Esophagus muscularis mucosa (tissue), 3 donors: ENCODE measurements at regions not wholly inside any gene's neighbourhood (a gene's known extent, or its start where the extent isn't known, plus 50 kb on each side); places are given as distances from the start of the nearest gene placed in this dataset.

Source experiments
- POLR2A ChIP-seq: fragments of 450-650 bp; IDR thresholded peaks from one replicate; pipeline ENCODE4 v1.6.1; 2017; ENCODE audit warnings: antibody characterized with exemption, moderate library complexity, mild to moderate bottlenecking, low read depth
- TF ChIP-seq, protein P1 (sequence below), 3 experiments: fragments of 200-600 bp in 2 of 3; fragments of 450-650 bp in 1 of 3; sonication (generic) in 2 of 3; IDR thresholded peaks; one replicate each; pipeline ENCODE4 v1.5.1; 2017 to 2019; ENCODE audit warnings: antibody characterized with exemption in 3 of 3, mild to moderate bottlenecking in 2 of 3, moderate library complexity in 1 of 3

DNA sequence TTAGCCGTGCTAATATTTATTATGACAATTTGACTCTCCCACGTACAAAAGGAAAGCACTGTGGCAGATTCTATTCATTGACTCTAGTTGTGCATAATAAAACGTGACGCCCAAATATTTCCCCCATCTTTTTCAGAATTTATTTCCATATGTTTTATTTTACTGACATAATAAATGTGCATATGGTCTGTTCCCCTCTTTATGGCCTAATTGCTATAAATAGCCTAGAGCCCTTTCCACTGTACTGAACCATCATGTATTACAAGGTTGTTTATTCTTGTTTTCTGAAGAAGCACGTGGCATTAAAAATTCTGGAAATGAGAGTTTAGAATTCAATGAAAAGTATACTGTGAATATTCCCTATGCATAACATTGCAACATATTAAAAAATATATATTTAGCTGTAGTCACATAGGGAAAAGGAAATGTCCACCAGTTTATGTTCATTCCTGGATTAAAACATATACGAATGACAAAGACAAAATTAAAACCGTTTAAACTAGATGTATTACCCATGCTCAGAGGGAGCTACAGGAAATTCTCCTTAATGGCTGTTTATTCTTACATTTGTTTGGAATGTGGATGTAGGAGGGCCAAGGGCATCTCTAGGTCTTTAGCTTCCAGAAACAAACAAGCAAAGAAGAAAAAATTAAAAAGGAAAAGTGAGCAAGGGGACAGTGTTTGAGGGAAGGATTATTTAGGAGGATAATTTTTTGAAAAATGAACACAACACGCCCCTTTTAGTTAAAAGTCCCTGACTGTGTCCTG is 122.1 kb upstream of the MMADHC start:
- TF ChIP-seq, protein P1, sequence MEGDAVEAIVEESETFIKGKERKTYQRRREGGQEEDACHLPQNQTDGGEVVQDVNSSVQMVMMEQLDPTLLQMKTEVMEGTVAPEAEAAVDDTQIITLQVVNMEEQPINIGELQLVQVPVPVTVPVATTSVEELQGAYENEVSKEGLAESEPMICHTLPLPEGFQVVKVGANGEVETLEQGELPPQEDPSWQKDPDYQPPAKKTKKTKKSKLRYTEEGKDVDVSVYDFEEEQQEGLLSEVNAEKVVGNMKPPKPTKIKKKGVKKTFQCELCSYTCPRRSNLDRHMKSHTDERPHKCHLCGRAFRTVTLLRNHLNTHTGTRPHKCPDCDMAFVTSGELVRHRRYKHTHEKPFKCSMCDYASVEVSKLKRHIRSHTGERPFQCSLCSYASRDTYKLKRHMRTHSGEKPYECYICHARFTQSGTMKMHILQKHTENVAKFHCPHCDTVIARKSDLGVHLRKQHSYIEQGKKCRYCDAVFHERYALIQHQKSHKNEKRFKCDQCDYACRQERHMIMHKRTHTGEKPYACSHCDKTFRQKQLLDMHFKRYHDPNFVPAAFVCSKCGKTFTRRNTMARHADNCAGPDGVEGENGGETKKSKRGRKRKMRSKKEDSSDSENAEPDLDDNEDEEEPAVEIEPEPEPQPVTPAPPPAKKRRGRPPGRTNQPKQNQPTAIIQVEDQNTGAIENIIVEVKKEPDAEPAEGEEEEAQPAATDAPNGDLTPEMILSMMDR (IDR thresholded peaks at IDR 0.05) = no peak
- no peak for TF ChIP-seq POLR2A
